GM21786 (cell line): ENCODE measurements at regions not wholly inside any gene's neighbourhood (a gene's known extent, or its start where the extent isn't known, plus 50 kb on each side); places are given as distances from the start of the nearest gene placed in this dataset.

Source experiments
- ATAC-seq: cut with Tn5 transposase; IDR thresholded peaks from one replicate; pipeline ENCODE4 v1.9.1; 2021; ENCODE audit not compliant: unreplicated experiment

GRCh38 chr17:79163071-79163470 lies 88.4 kb downstream of the ENGASE start:
- no peak for ATAC-seq

- ATAC-seq = no peak
Observed at GRCh38 chr17:79162012-79162963, 87.7 kb downstream of the ENGASE start.

DNA sequence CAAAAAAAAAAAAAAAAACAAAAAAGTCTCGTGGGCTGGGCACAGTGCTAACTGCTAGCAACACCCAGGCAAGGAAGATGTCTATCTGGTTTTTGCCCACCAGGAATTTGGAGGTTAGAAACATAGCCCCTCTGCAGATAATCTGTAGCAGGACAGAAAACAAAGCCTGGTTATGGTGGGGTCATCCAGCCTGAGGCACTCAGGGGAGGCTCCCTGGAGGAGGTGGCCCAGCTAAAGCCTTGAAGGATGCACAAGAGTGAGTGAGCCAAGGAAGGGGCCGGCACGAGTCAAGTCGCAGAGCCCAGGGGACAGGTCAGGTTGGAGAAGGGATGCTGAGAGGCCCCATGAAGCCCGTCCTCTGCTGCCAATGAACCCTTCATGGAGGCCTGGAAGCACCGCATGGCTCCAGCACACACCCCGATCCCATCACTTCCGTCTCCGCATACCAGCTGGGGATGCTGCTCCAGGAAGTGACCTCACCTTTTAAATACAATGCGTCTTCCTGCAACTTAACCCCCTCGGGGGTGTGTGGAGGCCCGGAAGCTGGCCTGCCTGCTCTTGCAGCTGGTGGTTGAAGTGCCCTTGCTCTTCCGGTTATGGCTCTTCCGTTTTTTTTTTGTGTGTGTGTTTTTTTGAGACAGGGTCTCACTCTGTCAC lies 86.5 kb downstream of the ENGASE start:
- no peak for ATAC-seq

DNA sequence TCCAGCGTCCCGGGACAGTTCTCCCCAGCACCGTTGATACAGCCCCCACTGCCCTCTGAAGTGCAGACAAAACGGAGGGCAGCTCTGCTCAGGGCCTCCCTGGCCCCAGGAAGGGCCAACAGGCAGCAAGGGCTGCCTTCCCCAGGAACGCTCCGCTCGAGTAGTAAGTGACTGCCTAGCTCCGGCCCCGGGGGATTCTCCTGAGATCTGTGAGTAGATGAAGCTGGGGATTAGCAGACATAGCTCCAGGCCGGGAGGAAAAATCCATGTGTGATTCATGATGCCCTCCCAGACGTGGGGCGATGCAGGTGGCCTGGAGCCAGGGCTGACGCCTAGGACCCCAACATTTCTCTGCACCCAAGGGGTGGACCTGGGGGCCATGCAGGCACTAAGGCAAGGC lies 85.3 kb downstream of the ENGASE start:
- ATAC-seq = no peak

- ATAC-seq = no peak
Observed at GRCh38 chr17:79159471-79159870, 84.8 kb downstream of the ENGASE start.

DNA sequence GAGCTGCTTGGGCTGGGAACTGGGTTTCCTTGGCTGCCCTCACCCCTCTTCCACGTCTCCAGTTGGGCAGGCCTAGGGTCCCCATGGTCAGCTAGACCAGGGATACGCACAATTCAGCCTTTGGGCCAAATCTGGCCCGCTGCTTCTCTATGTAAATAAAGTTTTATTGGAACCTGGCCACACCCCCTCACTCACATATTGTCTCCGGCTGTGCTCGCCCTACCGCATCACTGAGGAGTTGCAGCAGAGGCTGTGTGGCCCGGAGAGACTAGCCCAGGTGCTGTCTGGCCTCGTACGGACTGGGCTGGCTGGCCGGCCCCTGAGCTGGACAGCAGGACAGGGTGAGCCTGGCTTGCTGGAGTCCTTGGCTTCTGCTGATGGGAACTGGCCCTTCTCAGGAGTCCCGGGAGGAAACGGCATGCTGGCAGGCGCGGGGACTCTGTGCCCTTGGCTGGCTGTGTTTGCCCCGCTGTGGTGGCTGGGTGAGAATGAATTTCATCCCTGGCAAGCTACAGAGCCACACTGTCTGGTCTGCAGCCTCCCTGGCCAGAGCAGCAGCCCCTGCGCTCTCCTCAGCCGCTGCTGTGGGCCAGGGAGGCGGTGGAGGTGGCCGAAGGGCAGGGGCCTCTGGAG lies 82.0 kb downstream of the ENGASE start:
- no peak for ATAC-seq

DNA sequence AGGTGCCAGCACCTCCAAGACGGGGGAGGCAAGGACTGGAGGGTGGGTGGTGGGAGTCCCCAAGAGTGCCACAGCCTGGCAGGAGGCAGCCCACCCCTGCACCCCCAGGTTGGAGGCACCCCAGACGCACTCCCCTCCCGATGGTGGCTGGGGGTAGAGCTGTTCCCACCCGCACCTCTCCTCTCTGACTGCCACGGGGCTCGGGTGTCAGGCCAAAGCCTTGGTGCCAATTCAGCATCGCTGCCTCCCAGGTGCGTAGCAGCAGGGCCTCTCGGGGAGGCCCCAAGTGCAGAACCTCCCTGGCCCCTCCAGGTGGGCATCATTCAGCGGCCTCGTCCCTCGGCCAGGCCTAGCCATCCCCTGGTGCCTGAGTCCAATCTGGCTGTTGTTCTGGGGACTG lies 81.1 kb downstream of the ENGASE start:
- no peak for ATAC-seq

DNA sequence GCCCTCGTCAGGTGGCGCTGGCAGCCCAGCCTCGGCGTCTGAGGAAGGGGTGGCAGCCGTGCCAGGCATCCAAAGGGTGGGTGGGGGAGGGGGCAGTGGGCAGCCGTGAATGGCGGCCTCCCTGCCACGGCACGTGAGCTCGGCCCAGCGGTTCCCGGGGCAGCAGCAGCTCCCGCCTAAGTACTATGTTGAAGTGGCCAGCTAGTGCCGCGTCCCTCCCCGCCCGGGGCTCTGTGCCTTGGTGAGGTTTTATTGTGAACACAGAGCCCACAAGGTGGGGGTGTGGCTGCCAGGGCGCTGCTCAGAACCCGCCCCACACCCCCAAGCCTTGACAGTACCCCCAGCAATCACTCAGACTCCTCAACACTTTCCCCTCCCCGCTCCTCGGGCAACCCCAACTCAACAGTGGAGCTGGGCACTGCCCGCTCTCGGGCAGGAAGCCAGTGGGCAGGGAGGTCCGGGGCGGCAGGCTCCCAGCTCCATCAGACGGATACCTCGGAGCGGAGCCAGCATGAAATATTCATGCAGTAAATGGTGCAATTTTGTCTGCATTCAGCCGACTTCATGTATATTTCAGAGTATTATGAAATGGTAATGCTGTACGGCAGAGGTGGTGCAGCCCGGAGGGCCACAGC lies 80.4 kb downstream of the ENGASE start:
- ATAC-seq = no peak

DNA sequence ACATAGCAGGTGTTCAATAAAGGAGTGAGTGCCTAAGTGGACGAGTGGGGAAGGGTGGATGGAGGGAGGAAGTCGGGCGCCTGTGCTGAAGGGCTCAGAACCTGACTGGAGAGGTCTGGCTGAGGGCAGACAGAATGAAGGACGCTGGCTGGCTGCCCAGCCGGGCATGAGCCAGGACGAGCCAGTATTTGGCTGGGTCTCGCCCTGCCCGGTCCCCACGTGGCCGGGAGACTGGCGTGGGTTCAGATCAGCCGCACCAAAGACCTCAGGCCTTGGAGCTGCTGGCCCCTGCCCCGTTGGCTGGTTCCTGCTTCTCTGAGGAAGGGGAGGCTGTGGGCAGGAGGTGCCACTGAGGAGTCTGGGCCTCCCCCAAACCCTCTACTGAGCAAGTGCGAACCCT lies 79.8 kb downstream of the ENGASE start:
- no peak for ATAC-seq

- ATAC-seq = no peak
Observed at GRCh38 chr17:79153367-79154130, 78.9 kb downstream of the ENGASE start.

DNA sequence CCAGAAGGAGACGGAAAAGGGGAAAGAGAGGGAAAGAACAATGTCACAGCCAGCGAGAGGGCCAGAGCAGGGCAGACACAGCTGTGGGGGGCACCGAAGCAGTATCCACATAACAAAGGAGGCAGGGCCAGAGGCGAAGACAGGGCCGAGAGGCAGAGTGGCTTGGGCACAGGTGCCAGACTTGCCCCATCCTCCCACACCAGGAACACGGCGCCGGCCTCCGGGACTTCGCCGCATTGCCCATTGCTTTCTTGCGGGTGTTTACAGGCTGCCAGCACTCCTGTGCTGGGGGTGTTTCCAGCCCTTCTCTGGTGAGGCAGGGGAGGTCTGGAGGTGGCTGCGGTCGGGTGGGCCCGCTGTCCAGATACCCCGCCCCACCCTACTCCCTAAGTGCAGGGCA lies 78.0 kb downstream of the ENGASE start:
- no peak for ATAC-seq

DNA sequence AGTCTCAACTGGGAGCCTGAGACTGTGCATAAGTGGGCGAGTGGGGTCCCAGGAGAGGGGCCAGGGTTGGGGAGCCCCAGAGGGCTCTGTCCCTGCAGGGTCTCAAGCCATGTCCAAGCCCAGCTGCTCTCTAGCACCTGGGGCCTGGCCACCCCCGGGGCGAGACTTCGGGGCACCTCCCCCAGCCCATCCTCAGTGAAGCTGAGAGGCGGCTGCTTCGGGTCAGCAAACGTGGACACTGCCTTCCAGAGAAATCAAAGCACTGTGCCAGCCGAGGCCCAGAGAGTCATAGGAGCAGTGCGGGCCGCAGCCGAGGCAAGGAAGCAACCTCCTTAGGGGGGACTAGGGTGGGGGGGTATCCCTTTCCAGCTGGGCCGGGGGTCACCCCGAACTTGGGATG lies 77.5 kb downstream of the ENGASE start:
- no peak for ATAC-seq

DNA sequence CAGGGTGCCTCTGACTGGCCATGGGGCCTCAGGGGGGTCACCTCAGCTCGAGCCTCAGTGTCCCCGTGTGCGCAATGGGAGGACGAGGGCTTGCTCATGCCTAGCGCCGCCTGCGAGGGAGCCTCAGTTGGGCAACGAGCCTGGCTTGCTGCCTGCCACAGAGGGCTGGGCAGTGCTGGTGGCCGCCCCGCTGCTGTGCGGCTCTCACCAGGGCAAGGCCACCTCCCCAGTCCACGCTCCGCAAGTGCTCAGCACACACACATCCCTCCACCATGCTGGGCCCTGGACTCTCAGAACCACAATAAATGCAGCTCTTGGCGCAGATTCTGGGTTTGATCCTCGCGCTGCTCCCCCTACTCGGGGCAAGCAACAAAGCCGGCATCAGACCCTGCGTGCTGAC lies 76.2 kb downstream of the ENGASE start:
- no peak for ATAC-seq

DNA sequence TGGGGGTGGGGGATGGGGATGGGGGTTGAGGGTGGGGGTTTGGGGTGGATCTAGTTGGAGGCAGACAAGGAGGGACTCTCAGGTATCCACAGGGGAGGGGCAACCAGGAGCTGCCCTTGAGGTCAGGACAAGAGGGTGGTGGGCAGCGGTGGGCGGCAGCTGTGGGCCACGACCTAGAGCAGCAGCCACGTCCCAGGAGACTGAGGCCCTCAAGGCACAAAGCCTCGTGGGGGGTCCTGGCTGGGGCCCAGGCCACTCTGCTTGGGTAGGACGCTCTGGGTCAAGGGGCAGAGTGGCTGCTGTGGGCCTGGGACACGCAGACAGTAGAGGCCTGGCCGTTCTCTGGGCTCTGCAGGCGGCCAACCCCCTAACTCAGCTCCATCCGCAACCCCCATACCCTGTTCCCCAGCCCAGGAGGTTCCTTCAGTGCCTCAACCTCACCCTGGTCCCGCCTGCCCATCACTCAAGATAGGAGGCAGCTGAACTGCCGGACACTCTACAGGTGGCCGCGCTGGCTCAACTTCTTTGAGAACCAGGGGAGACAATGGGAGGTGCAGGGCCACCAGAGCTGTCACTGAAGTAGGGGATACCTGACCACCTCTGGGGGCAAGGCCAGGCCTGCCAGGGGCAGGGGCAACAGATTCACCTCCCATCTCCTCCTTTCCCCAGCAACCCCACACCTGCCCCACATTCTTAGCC lies 75.6 kb downstream of the ENGASE start:
- no peak for ATAC-seq

GRCh38 chr17:79148584-79148983 lies 74.0 kb downstream of the ENGASE start:
- ATAC-seq = no peak

GRCh38 chr17:79147746-79148506 lies 73.3 kb downstream of the ENGASE start:
- ATAC-seq = no peak

DNA sequence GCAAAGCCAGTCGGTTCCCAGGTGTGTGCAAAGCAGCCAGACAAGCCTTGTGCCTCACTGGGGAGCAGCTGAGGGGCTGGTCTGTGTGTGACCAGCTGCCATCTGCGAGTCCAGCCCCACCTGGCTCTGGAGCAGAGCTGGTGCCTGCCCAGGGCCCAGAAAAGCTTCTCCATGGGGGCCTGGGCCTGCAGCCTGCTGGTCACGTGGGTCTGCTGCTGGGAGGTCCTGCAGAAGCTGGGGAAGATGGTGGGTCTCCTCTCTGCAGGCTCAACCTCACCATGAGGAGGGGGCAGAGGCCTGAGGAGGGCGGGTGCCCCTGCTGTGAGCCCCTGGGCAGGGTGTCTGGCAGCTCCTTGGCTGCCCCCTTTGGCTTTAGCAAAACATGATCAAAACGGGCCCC lies 71.9 kb downstream of the ENGASE start:
- ATAC-seq = no peak

- no peak for ATAC-seq
Observed at GRCh38 chr17:79145548-79145947, 70.9 kb downstream of the ENGASE start.

DNA sequence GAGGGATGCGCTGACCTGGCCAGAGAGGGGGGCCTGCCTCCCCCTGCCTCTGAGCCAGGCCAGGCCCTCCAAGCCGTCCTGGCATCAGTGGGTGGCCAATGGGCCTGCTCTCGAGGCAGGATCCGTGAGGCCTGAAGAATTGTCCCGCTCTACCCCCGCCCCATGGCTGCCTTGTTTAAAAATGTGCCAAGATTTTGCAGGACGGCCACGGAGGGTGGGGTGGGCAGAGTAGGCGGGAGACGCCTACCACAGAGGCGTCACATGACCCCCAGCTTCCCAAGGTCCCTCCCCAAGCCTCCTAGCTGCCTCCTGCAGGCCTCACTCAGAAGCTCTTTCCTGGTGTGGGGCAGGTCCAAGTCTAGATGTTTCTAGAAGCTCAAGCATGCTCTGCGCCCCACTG lies 69.5 kb downstream of the ENGASE start:
- no peak for ATAC-seq
